AG08396 (cell line): ENCODE measurements at regions not wholly inside any gene's neighbourhood (a gene's known extent, or its start where the extent isn't known, plus 50 kb on each side); places are given as distances from the start of the nearest gene placed in this dataset.

ENCODE experiments used
- DNase-seq: peaks from one replicate; pipeline ENCODE4 v3.0.0; 2012; ENCODE audit warnings: low spot score, mixed read lengths

DNA sequence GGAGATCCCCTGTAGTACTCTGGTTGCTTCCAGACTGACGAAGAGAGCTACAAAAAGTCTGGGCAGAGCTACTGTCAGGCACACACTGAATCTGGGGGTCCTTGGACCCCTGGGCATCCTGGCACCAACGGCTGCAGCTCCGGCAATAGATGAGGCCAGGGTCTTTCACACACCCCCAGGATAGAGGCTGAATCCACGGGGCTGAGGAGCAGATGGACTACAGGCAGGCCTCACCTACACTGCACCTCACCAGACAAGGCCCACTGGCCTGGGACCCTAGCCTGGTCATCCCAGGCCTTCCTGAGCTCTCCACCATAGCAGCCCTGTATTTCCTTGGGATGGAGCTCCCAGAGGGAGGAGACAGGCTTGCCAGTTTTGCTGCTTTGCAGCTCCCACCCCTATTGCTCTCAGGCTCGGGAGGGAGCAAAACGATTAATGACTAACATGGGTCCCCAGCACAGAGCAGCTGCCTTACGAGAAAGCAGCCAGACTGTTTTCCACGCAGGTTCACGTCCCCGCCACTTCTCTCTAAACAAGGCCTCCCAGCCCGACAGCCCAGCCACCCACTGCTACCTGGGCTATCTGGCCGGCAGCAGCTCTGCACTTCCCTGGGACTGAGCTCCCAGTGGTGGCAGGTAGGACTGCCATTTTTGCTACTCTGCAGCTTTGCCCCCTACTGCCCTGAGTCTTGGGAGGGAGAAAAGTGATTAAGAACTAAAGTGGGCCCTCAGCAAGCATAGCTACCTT lies 1022.5 kb upstream of the ADGRL2 start:
- DNase-seq: no peak

DNA sequence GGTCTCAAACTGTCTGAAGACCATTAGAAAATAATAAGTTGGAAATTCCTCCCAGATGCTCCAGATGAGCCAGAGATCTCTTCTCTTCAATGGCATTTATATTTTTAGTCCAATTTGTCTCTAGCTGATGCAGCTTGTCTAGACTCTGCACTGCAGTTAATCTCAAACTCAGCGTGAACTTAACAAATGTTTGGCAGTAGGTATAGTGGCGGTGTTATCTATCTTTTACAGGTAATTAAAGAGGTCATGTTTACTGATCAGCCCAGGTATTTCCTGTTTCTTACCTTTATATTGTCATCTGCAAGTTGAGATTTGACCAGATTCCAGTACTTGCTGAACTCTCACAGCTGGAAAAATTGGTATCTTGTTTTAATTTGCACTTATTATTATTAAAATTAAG lies 1024.5 kb upstream of the ADGRL2 start:
- no peak for DNase-seq

DNA sequence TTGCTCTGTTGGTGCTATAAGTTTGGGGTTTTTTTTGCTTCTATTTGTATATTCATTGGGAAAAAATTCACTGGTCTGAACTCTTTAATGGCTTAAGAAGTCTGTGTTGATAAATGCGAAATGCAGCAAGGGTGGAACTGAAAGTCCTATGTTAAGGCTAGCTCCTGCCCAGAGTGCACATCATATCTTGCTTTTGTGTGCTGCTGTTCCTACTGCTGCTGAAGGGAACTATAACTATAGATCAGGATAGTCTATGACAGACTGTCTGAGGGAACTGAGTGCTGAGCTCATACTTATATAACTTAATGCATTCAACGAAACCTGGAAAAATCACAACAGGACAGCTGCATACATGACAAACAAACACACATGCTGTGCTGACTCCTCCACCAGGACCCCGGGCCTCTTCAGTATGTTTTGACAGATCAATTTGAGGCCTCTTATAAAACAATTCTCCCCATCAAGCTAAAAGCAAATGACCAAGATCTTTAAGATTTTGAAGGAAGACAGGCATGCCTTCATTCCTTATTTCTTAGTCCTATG lies 1031.5 kb upstream of the ADGRL2 start:
- no peak for DNase-seq

DNA sequence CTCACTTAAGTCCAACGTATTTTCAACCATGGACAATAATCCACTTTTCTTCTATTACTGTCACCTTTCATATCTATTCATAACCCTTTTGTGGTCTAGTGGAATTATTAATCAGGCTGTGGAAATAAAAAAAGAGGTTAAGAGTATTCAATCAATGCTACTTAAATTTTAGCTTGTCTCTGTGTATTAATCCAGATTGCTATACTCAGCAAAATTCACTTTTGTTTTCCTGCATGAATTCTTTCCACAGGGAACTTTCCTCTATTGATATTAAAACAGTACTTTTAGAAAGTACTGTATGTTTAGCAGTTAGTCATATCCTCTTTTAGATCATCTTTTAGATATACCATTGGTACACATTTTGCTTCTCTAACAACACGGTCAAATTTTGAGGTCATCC lies 1033.0 kb upstream of the ADGRL2 start:
- DNase-seq: no peak

DNA sequence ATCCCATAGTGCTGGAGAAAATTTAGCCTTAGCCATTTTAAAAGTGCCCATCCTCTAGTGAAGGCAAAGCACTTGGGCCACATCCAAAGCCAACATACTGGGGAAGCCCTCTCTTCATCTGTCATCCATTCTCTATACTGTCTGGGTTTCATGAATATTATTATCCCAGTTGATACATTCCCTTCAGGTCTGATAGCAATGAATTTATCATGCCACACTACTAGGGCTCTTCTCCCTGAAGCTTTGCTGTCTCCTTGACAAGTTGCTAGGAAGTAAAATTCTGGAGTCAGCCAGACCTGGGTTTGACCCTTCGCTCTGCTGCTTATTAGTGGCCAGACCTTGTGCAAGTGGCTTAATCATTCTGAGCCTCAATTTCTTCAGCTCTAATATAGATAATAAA lies 1041.4 kb upstream of the ADGRL2 start:
- DNase-seq: no peak

DNA sequence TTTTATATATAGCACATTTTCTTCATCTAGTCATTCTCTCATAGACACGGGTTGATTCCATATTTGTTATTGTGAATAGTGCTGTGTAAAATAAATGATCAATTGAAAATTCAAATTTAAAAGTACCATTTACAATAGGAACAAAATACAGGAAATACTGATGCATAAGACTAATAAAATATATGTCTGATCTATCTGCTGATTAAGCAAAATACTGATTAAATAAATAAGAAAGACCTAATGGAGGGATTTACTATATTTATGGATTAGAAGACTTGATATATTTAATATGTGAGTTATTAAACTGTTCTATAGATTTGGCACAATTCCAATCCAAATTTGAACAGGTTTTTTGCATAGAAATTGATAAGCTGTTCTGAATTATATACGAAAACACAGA lies 1044.8 kb upstream of the ADGRL2 start:
- no peak for DNase-seq

DNA sequence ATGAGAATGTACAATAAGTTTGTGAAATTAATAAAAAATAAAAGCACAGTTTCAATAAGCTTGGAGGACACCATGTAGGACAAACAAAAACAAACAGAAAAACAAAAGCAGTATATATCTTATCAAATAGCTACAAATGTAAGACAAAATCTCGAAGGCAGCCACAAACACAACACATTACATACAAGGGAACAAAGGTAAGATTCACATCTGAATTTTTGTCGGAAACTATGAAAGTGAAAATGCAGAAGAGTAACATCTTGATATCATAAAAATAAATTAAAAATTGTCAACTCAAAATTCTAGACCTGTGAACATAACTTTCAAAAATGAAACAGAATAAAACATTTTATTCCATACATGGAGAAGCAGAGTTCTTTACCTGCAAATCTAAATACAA lies 1049.5 kb upstream of the ADGRL2 start:
- DNase-seq: no peak

DNA sequence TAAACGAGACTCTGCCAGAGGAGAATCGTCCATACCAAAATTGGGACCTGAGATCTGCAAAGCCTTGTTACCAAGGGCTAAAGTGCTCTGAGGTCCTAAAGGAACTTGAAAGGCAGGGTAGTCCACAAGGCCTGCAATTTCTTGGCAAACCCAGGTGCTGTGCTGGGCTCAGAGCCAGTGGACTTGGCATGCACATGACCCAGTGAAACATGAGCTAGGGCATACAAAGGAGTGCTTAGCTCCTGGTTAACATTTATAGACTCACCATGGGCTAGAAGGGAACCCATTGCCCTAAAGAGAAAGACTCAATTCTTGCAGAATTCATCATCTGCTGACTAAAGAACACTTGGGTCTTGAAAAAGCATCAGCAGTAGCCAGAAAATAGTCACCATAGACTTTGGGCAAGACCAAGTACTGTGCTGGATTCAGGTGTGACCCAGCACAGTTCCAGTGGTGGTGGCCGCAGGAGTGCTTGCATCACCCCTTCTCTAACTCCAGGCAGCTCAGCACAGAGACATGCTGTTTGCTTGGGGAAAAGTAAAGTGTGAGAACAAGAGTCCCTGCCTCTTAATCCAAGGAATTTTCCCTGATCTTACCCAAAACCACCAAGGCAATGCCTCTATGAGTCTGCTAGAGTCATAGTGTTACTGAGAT lies 1069.4 kb upstream of the ADGRL2 start:
- no peak for DNase-seq

DNA sequence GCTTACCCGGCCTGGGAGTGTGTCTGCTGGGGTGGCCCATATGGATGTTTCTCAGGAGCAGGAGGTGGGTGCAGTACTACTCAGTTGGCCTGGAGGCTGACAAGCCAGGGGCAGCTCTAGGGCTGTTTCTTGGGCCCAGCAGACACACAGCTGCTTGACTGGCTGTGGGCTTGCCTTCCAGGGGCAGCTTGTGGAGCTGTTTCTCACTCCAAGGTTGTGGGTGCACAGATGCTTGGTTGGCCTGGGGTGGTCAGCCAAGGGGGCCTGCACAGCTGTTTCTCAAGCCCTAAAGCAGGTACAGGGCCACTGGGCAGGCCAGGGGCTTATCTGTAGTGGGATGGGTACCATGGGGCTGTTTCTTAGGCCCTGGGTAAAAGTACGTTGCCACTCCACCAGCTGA lies 1078.1 kb upstream of the ADGRL2 start:
- DNase-seq: no peak

DNA sequence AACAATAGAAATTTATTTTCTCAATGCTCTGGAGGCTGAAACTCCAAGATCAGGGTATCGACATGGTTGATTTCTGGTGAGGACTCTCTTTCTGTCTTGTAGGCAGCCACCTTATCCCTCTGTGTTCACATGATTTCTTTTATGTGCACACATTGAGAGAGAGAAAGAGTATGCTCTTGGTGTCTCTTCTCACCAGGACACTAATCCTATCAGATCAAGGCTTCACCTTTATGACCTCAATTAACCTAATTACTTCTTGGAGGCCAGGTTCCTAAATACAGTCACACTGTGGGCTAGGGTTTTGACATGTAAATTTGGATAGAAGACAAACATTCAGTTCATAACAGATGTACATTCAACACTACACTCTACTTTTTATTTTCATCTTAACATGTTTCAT lies 1094.2 kb upstream of the ADGRL2 start:
- no peak for DNase-seq

DNA sequence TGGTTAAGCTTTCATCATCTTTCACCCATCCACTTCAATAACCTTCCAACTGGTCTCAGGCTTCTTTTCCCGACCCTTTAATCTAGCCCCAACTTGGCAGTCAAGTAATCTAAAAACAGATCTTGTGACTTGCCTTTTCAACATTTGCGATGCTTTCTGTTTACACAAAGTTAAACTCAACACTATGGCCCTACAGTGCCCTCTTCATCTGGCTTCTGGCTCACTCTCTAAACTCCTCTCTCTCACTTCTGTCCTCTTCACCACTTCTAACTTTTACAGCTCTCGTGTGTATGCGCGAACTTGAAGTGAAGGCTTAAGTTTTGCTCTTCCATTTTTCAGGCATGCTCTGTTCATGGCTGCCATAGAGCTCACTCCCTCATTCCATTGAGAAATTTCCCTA lies 1122.3 kb upstream of the ADGRL2 start:
- DNase-seq: no peak

DNA sequence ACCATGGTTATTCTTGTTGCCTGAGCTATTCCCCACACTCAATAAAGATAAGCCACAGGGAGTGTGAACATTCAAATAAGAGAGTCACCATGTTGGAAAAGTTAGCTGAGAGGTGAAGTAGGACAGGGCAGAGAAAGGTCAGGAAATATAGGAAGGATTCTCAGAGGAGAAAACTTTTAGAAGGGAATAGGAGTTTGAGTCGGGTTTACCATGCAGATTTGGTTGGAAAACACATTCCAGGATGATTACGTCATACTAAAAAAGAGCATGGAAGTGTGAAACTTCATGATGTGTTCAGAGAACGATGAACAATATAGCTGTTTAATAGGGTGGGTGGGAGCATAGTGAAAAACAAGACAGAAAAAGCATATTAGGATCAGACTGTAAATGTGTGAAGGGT lies 1125.3 kb upstream of the ADGRL2 start:
- no peak for DNase-seq

DNA sequence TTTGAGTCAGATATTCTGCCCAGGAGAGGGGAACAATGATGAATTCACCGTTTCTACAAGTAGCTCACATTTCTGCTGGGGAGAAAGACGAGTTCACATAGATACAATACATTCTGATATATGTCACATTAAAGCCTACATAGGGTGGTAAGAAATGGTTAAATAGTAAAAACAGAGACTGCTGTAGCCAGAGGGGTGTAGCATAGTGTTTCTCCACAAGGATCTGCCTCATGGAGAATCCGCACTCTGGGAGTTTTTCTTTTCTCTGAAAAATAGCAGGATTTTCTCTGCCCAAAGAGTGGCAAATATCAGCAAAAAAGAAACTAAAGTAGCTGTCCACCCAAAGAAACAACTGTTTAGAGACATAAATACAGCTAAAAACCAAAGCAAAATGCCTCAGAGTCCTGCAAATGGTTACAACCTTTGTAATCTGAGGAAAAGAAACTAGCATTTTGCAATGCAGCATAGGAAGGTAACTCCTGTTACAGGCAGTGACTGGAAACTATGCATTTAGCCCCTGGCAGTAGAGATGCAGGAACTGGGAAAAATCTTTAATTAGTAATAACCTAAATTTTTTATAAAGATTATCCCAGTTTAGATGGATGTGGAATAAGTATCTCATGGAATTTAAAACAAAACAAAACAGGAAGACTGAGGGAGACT lies 1126.7 kb upstream of the ADGRL2 start:
- no peak for DNase-seq

DNA sequence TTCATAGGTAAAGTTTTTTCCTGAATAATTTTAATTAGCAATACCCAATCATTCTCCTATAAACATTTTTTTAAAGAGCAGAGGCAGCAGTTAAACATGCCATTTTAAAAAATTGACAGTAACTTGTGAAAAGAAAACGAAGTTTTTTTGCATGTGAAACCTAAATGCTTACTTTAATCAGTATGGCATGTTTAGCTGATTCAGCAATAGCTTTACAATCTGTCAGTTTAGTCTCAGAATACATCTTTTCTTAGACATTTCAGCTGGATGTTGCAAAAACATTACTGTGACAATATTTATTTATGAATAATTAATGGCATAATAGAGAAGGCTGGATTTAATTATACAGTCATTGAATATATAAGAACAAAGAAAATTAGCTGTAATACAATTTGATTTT lies 1132.4 kb upstream of the ADGRL2 start:
- DNase-seq: no peak

DNA sequence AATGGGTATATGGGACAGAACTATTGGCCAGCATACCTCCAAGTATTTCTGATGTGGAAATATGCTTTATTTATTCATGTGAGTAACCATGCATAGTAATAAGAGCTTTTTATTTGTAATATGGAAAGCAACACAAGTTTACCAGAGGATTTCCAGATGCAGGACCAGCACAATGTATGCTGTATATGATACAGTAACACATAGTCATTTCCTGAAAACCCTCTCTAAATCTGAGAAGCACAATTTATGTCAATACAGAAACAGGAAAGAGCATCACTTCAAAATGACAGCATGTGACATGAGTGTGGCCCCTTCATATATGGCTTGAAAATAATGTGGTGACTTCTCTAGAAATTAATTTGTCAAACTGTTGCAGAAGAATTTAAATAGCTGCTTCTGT lies 1134.7 kb upstream of the ADGRL2 start:
- no peak for DNase-seq

DNA sequence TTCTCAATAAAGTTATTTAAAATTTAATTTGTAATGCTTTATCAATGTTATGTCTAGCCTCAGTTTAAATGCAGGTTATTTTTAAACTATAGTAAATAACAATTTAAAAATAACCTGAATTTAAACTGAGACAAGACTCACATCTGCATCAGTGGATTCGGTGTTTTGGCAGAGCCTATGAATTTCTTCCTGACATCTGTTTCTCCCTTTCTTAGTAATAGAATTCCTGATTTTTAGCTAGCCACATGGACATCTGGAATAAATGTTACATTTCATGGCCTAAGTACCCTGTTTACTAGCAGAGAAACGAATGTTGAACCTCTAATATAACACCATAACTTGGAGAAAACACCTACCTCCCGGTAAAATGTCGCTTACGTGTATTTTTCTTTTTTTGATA lies 1141.6 kb upstream of the ADGRL2 start:
- no peak for DNase-seq

DNA sequence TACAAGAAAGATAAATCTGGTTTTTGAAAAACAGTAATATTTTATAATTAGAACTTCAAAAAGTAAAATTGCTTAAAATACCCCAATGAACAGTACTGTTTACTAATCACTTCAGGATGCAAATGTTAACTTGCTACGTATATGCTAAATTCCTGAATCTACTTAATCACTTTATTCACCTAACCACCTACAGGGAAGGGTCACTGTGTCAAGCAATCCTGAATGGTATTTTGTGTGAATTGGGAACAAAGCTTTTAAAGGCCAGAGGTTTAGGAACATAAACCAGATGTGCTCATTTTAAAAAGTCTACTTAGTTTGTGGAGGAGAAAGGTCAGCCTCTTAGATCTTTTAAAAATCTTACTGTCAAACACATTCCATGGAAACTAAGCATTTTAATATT lies 1143.0 kb upstream of the ADGRL2 start:
- no peak for DNase-seq

DNA sequence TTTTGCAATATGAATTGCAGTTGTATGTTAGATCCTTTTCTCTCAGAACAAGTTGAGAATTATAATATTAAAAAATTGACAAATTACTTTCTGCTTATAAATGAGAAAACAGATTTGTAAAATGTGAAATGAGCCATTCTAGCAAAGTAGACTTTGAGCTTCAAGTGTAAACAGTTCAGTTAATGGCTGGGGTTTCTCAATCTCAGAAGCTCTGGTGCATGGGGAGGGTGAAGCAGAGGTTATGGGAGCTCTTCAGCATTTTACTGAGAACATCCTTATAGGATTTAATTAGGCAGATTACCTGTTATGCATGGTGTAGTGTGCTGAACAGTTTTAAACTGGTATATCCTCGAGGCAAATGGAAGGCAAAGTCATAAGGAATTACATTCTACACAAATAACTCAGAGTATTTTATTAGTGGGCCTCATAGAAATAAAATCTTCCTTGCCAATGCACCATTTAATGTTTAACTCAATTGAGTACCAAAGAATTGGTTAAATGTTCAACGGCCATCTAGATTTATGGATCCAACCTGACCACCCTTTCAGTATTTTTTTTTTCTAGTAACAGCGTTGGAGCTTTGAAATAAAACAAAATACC lies 1143.6 kb upstream of the ADGRL2 start:
- no peak for DNase-seq

DNA sequence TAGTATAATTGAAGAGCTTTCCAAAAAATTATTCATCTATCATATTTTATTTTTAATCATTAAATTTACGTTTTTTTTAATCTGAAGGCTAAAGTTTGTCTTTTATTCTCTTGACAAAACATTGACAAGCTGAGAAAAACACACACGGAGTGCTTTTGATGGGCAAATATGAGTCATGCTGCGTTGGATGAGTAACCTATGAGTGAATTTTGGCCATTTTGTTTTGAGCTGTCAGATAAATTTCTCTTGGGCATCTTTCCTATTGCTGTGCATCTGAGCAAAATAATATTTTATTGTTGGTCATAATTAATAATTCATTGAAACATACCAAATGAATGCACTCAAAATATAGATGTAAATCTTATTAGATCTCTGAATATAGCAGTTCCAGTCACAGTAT lies 1144.1 kb upstream of the ADGRL2 start:
- no peak for DNase-seq

DNA sequence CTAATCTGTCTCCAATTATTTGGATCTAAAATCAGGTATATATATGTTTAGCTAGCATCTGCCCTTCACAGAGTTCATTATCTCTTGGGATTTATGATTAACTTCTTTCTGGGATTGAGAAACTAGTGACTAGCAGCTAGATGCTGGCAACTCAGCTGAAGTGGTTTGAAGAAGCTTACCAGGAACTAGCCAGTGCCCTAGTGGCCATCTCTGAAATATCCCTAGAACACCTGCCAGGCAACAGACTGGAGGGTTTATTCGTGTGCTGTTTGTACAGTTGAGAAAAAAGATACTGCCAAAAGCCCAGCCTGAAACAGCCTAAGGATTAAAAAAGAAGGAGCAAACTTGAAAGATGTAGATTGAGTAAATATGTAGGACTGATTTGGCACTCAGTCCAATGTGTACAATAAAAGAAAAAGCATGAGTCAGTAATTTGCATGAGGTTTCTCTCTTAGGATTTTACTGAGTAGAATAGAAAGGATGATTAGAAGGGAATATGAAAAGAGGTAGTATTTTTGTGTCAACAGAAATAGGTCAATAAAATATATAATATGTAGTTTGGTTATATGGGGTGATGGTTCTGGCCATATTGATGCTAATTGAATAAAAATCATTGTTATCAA lies 1144.6 kb upstream of the ADGRL2 start:
- no peak for DNase-seq

DNA sequence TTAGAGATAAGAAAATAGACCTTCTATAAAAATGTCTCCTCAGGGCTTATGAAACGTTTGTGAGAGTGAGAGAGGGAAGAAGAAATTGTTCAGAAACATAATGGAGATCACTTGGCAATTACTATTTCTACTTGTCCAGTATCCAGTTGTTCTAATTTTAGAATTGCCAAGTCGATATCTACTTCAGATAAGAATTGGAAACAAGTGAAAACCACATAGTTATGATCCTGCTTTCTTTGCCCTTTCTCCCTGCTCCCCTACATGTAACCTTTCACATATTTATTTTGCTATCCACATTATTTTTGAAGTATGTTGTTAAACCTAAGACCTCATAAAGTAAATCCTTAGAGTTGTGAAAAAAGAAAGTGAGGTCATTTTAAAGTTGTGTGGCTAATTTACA lies 1154.7 kb upstream of the ADGRL2 start:
- no peak for DNase-seq

DNA sequence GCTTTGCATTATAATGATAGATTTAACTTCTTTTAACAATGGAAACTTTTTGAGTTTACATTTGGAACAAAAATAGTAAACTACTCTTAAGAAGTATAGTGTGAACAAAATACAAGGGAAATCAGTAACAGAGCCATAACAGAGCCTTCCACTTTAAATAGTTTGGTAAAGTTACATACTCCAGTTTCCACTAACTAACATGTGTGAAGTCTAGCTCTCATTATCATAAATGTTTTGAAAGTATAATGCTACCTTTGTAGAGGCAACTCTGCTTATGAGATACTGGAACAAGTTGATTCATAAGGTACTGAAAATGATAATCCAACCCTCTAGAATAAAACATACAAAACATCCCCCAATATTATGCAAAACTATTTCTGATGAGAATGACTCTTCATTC lies 1155.1 kb upstream of the ADGRL2 start:
- DNase-seq: no peak
